Natural killer cell (primary cell): ENCODE measurements at regions not wholly inside any gene's neighbourhood (a gene's known extent, or its start where the extent isn't known, plus 50 kb on each side); places are given as distances from the start of the nearest gene placed in this dataset.
"Not testable (repeated sequence)": the region's sequence is repeated elsewhere in the genome, so short reads cannot be mapped to it uniquely, and the experiment has no call there.

Experiments used
- ATAC-seq, 3 donors: fragments of 150-1000 bp in 2 of 3; fragments of 200-7000 bp in 1 of 3; cut with Tn5 transposase; 1 replicate in 1 of 3; 2 replicates in 2 of 3; pipeline ENCODE4 v1.10.0; 2021; ENCODE audit warnings: mild to moderate bottlenecking in 2 of 3, moderate library complexity in 2 of 3
- DNase-seq, 2 donors: peaks; one replicate each; pipeline versions ENCODE4 v3.0.0 to v3.0.0-alpha.2; 2013 to 2021; ENCODE audit warnings: mixed read lengths in 1 of 2
- H3K27ac ChIP-seq: one replicate; pipeline ENCODE4 v1.5.1; 2013; ENCODE audit warnings: mild to moderate bottlenecking, low read length
- H3K27me3 ChIP-seq: one replicate; pipeline ENCODE4 v1.6.1; 2013; ENCODE audit warnings: low read length; ENCODE audit not compliant: control insufficient read depth, insufficient read depth
- H3K36me3 ChIP-seq: one replicate; pipeline ENCODE4 v1.6.1; 2013; ENCODE audit warnings: low read length; ENCODE audit not compliant: control insufficient read depth, insufficient read depth
- H3K4me1 ChIP-seq: one replicate; pipeline ENCODE4 v1.6.1; 2013; ENCODE audit warnings: low read length; ENCODE audit not compliant: control insufficient read depth, insufficient read depth
- H3K4me3 ChIP-seq: one replicate; pipeline ENCODE4 v1.5.1; 2013; ENCODE audit warnings: low read length
- H3K9me3 ChIP-seq: one replicate; pipeline ENCODE4 v1.6.1; 2013; ENCODE audit warnings: low read length; ENCODE audit not compliant: control insufficient read depth, insufficient read depth
- H3K27ac Mint-ChIP-seq, 2 donors: one replicate each; pipeline ENCODE4 v1.8.0; 2022; ENCODE audit warnings: mild to moderate bottlenecking in 2 of 2, mixed read lengths in 2 of 2, moderate library complexity in 1 of 2
- H3K27me3 Mint-ChIP-seq, 2 donors: one replicate each; pipeline ENCODE4 v1.8.0; 2022; ENCODE audit warnings: low read depth in 2 of 2, mixed read lengths in 2 of 2
- H3K36me3 Mint-ChIP-seq: one replicate; pipeline ENCODE4 v1.8.0; 2022; ENCODE audit warnings: mixed read lengths
- H3K4me1 Mint-ChIP-seq, 2 donors: one replicate each; pipeline ENCODE4 v1.8.0; 2022; ENCODE audit warnings: mixed read lengths in 2 of 2
- H3K4me3 Mint-ChIP-seq: one replicate; pipeline ENCODE4 v1.8.0; 2022; ENCODE audit warnings: mild to moderate bottlenecking, moderate library complexity, mixed read lengths
- H3K9me3 Mint-ChIP-seq, 2 donors: one replicate each; pipeline ENCODE4 v1.8.0; 2022; ENCODE audit warnings: mixed read lengths in 2 of 2
- WGBS: methylation state at CpG from one replicate; pipeline ENCODE4 v1.1.7; 2013; ENCODE audit warnings: missing lambda C conversion rate; ENCODE audit not compliant: insufficient coverage; 5-methylcytosine and 5-hydroxymethylcytosine counted together
- intact Hi-C: fragments of 100-400 bp; cut with micrococcal nuclease; formaldehyde crosslinking; loops from one replicate; pipeline ENCODE4 v1.14.2; 2022
- TF ChIP-seq, protein P1 (sequence below): fragments of 200-600 bp; IDR thresholded peaks from one replicate; pipeline ENCODE4 v1.8.0; 2022; ENCODE audit warnings: antibody characterized with exemption

DNA sequence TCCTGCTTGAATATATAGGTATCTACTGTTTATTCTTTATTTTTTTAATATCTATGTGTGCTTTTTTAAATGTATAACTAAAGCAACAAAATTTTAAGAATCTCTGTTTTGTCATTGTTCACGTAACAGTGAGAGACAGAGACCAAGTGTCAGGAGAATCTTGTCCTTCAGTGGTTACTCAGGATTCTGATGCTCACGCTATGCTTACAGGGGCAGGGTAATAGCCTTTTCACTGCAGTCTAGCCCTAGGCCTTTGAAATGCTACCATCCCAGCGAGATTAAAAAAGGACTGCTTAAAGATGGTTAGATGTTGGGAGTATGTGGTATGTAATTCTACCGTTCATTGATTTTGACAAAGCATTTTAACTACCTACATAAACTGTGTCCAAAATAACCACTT, 71.6 kb upstream of the EGFR start:
- WGBS, result 95% methylated on average over 3 of the region's 4 CpGs
- H3K4me3 Mint-ChIP-seq, result no peak overlapping the region

DNA sequence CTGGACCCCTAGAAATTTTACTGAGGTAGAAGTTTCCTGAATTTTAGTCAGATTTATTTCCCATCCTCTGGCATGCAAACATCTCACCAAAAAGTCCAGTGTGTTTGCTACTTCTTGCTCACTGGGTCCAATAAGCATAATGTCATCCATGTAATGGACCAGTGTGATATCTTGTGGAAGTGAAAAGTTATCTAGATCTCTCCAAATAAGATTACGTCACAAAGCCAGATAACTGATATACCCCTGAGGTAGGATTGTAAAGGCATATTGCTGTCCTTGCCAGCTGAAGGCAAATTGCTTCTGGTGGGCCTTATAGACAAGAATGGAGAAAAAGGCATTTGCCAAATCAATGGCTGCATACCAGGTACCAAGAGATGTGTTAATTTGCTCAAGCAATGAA, 69.3 kb upstream of the EGFR start:
- H3K36me3 ChIP-seq, H3K27me3 ChIP-seq, ATAC-seq, DNase-seq, H3K36me3 Mint-ChIP-seq, H3K4me1 ChIP-seq, H3K9me3 Mint-ChIP-seq, H3K9me3 ChIP-seq, H3K4me3 ChIP-seq, H3K4me3 Mint-ChIP-seq, H3K27ac ChIP-seq, intact Hi-C loops, H3K4me1 Mint-ChIP-seq, H3K27ac Mint-ChIP-seq, H3K27me3 Mint-ChIP-seq: not testable (repeated sequence)
- 100% methylated on average over 1 of the region's 1 CpG for WGBS

More for the DNA sequence above, 71.6 kb upstream of the EGFR start:
- Mint-ChIP-seq H3K36me3 (no peaks in the 10 kb centered on the region), H3K9me3 (peaks cover 0 to 4% of the 10 kb centered on the region in 2 donors), H3K4me1 (no peaks in the 10 kb centered on the region), H3K27me3 (no peaks in the 10 kb centered on the region), H3K27ac (no peak overlapping the region)
- DNase-seq (no peak), ATAC-seq (no peak)
- H3K4me3 ChIP-seq, result no peak overlapping the region
- H3K27ac ChIP-seq, result no peak overlapping the region
- no peaks in the 10 kb centered on the region for H3K9me3 ChIP-seq
- intact Hi-C loops, result no loop called here
- no peaks in the 10 kb centered on the region for H3K4me1 ChIP-seq
- no peaks in the 10 kb centered on the region for H3K36me3 ChIP-seq
- TF ChIP-seq, protein P1, sequence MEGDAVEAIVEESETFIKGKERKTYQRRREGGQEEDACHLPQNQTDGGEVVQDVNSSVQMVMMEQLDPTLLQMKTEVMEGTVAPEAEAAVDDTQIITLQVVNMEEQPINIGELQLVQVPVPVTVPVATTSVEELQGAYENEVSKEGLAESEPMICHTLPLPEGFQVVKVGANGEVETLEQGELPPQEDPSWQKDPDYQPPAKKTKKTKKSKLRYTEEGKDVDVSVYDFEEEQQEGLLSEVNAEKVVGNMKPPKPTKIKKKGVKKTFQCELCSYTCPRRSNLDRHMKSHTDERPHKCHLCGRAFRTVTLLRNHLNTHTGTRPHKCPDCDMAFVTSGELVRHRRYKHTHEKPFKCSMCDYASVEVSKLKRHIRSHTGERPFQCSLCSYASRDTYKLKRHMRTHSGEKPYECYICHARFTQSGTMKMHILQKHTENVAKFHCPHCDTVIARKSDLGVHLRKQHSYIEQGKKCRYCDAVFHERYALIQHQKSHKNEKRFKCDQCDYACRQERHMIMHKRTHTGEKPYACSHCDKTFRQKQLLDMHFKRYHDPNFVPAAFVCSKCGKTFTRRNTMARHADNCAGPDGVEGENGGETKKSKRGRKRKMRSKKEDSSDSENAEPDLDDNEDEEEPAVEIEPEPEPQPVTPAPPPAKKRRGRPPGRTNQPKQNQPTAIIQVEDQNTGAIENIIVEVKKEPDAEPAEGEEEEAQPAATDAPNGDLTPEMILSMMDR, result no peak
- H3K27me3 ChIP-seq, result no peaks in the 10 kb centered on the region

DNA sequence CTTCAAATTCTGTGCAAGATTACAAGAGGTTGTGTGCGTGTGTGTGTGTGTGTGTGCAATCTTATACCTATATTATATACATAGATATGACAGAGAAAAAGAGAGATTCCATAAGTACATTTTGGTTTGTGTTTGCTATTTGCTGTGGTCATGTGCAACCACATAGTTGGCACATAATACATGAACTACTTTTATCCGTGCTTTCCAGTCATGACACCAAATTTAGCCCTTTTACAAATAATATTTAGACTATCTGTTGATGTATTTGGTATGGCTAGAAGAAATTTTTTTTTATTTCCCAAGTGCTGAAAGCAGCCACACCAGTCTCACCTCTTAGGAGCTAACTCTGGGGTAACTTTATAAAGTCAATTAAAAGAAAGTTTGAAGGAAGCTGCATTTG, 63.5 kb upstream of the EGFR start:
- DNase-seq (no peak), ATAC-seq (no peak)
- H3K27me3 ChIP-seq, result no peaks in the 10 kb centered on the region
- no peak overlapping the region for H3K4me3 ChIP-seq
- no peak overlapping the region for H3K4me3 Mint-ChIP-seq
- intact Hi-C loops, result no loop called here
- no peaks in the 10 kb centered on the region for H3K4me1 Mint-ChIP-seq
- WGBS, result no CpG with 5 or more reads among the region's 2 CpGs
- H3K9me3 Mint-ChIP-seq, result peaks cover 6 to 9% of the 10 kb centered on the region in 2 donors
- H3K36me3 Mint-ChIP-seq, result no peaks in the 10 kb centered on the region
- H3K4me1 ChIP-seq, result no peaks in the 10 kb centered on the region
- H3K27me3 Mint-ChIP-seq, result peaks cover 0 to 7% of the 10 kb centered on the region in 2 donors
- no peak overlapping the region for H3K27ac Mint-ChIP-seq
- no peaks in the 10 kb centered on the region for H3K36me3 ChIP-seq
- H3K9me3 ChIP-seq, result no peaks in the 10 kb centered on the region
- TF ChIP-seq, protein P1, result no peak
- H3K27ac ChIP-seq, result no peak overlapping the region

DNA sequence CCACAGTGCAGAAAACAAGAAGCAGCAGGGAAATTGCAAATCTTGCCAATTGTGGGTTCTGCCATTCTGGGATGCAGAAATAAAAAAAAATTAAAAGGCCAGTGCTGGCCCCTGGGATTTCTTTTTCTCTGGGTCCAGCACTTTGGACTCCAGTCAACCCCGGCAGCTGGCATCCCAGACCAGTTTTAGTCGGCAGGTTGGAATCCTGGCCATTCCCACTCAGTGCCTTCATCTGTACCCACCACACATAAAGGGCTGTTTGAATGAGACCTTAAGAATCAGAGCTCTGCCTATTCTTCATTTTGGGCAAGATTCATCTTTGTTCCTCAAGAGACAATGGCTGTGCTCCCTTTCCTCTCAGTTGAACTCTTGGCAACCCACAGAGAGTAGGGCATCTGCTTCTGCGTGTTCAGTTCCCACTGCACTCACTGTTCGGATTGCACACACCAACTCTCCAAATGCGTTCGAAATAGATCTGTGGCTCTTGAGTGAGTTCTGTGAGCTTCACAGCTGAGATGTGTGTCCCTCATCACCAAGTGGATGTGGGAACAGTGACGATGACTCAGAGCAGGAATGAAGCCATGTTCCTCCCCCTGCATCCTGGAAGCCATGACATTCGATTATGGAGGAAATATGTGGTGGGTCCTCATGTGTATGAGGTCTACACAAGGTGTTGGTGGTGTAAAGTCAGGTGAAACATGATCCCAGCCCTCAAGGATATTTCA, 63.0 kb upstream of the EGFR start:
- TF ChIP-seq, protein P1, result no peak
- Histone ChIP-seq H3K9me3 (no peaks in the 10 kb centered on the region), H3K4me1 (no peaks in the 10 kb centered on the region), H3K36me3 (no peaks in the 10 kb centered on the region), H3K27ac (no peak overlapping the region), H3K27me3 (no peaks in the 10 kb centered on the region), H3K4me3 (no peak overlapping the region)
- Mint-ChIP-seq H3K4me3 (no peak overlapping the region), H3K27ac (no peak overlapping the region), H3K27me3 (peaks cover 0 to 7% of the 10 kb centered on the region in 2 donors), H3K4me1 (no peaks in the 10 kb centered on the region), H3K9me3 (peaks cover 6 to 9% of the 10 kb centered on the region in 2 donors), H3K36me3 (no peaks in the 10 kb centered on the region)
- DNase-seq, result no peak
- intact Hi-C loops, result no loop called here
- no peak for ATAC-seq
- WGBS, result 86% methylated on average over 8 of the region's 8 CpGs
